Activated naive CD4-positive, alpha-beta T cell treated with anti-CD3 and anti-CD28 coated beads, Interleukin-2, amount 50 U/mL, for 24 hours (primary cell): ENCODE measurements at regions not wholly inside any gene's neighbourhood (a gene's known extent, or its start where the extent isn't known, plus 50 kb on each side); places are given as distances from the start of the nearest gene placed in this dataset.

Experiments
- H3K27ac Mint-ChIP-seq: one replicate; pipeline ENCODE4 v1.8.0; 2021; ENCODE audit warnings: mild to moderate bottlenecking, mixed read lengths
- H3K27me3 Mint-ChIP-seq: one replicate; pipeline ENCODE4 v1.8.0; 2021; ENCODE audit warnings: mixed read lengths
- H3K36me3 Mint-ChIP-seq: one replicate; pipeline ENCODE4 v1.8.0; 2021; ENCODE audit warnings: mixed read lengths
- H3K4me1 Mint-ChIP-seq: one replicate; pipeline ENCODE4 v1.8.0; 2021; ENCODE audit warnings: mixed read lengths
- H3K4me3 Mint-ChIP-seq: one replicate; pipeline ENCODE4 v1.8.0; 2021; ENCODE audit warnings: mild to moderate bottlenecking, mixed read lengths
- H3K9me3 Mint-ChIP-seq: one replicate; pipeline ENCODE4 v1.8.0; 2021; ENCODE audit warnings: mixed read lengths

DNA sequence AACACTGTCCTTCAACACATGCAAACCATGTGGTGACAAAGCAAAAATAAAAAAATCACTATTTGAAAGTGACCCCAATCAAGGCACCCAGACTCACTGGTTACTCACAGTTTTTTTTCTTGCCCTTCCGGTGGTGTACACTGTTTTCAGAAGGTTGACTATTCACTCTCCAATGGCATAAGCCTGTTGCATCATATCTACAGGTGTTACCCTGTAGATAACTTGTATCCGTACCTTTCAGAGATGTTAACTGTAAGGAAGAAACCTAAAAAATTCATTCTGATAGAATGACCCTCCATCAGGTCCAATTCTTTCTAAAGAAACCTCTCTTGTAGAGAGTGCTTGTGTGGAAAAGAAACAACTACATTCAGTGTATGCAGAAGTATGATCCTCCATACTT, 193.6 kb upstream of the RASA1 start:
- Mint-ChIP-seq H3K36me3 (no peaks in the 10 kb centered on the region), H3K27ac (no peak overlapping the region), H3K27me3 (no peaks in the 10 kb centered on the region), H3K9me3 (no peaks in the 10 kb centered on the region), H3K4me3 (no peak overlapping the region), H3K4me1 (peaks cover 31% of the 10 kb centered on the region)

DNA sequence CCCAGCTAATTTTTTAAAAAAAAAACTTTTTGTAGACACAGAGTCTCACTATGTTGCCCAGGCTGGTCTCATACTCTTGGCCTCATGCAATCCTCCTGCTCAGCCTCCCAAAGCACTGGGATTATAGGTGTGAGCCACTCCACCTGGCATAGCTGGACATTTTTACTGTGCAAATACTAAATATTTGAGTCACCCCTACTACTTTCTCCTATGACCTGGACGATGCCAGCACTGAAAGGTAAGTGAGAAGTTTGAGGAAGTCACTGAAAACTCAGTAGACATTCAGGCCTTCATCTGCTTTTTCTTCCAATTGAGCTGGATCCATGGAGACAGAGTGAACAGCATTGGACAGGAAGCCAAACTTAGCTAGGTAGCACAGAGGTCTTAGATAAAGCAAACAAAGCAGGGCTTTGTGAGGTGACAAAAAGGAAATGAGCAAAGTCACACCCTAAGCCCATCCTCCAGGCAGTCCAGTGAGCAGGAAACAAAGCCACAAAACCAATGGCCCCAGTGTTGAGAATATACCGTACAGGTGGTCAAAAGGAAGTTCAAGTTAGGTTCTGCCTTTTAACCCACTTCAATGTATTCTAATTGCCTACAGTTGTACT, 192.6 kb upstream of the RASA1 start:
- Mint-ChIP-seq H3K4me3 (peak overlapping the region; percentile 37), H3K27ac (peak overlapping the region; percentile 69), H3K27me3 (no peaks in the 10 kb centered on the region), H3K4me1 (peaks cover 39% of the 10 kb centered on the region), H3K36me3 (no peaks in the 10 kb centered on the region), H3K9me3 (no peaks in the 10 kb centered on the region)

- H3K4me3 Mint-ChIP-seq: no peak overlapping the region
- no peaks in the 10 kb centered on the region for H3K9me3 Mint-ChIP-seq
- no peak overlapping the region for H3K27ac Mint-ChIP-seq
Measured at GRCh38 chr5:87076411-87076810, 191.3 kb upstream of the RASA1 start.

DNA sequence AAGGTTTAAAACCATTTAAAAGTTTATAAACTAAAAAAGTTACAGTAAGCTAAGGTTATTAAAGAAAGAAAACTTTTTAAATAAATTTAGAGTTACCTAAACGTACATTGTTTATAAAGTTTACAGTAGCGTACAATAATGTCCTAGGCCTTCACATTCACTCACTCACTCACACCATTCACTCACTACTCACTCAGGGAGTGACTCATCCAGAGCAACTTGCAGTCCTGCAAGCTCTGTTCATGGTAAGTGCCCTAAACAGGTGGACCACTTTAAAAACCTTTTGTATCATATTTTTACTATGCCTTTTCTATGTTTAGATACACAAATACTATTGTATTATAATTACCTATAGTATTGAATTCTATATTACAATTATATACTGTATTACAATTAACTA, 190.8 kb upstream of the RASA1 start:
- Mint-ChIP-seq H3K4me1 (peaks cover 54% of the 10 kb centered on the region), H3K27ac (no peak overlapping the region), H3K36me3 (no peaks in the 10 kb centered on the region), H3K27me3 (no peaks in the 10 kb centered on the region), H3K4me3 (no peak overlapping the region), H3K9me3 (no peaks in the 10 kb centered on the region)

More at GRCh38 chr5:87076411-87076810, 191.3 kb upstream of the RASA1 start:
- Mint-ChIP-seq H3K27me3 (no peaks in the 10 kb centered on the region), H3K36me3 (no peaks in the 10 kb centered on the region), H3K4me1 (peaks cover 49% of the 10 kb centered on the region)

DNA sequence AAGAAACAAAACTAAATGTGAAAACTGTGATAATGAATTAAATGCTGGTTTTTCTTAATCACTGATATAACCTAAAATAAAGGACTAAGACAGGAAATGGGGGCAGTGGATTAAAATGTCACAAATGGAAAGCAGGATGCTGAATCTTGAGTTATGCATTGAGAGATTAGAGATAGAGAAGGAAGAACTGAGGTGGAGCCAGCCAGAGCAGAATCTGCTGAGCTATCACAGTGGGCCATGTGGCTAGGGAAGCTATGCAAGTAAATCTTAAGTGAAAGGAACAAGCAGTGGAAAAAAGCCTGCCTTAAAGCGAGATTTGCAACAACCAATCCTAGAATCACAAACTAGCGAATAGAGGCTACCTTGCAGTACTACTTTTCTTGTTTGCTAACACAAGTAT, 188.5 kb upstream of the RASA1 start:
- peaks cover 67% of the 10 kb centered on the region for H3K4me1 Mint-ChIP-seq
- no peaks in the 10 kb centered on the region for H3K9me3 Mint-ChIP-seq
- no peaks in the 10 kb centered on the region for H3K27me3 Mint-ChIP-seq
- H3K27ac Mint-ChIP-seq: no peak overlapping the region
- no peaks in the 10 kb centered on the region for H3K36me3 Mint-ChIP-seq
- no peak overlapping the region for H3K4me3 Mint-ChIP-seq

DNA sequence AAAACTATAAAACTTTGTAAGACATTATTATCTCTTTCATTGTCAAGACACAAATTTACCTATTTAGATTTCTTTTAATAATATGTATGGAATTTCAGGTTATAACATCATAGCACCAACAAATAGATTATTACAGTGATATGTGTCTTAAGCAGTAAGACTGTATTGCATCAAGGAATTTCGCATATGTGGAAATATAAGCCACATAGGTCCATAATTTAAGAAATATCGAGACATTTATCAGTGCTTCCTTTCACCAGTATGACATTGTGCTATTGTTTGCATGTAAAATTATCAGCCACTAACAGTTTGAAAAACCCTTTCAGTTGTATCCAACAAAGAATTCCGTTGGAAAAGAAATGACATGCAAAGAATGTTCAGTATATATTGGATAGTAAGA, 186.7 kb upstream of the RASA1 start:
- Mint-ChIP-seq H3K4me3 (peak overlapping the region; percentile 81), H3K36me3 (no peaks in the 10 kb centered on the region), H3K27ac (no peak overlapping the region), H3K9me3 (no peaks in the 10 kb centered on the region), H3K4me1 (peaks cover 52% of the 10 kb centered on the region), H3K27me3 (no peaks in the 10 kb centered on the region)

- peak overlapping the region; percentile 92 for H3K27ac Mint-ChIP-seq
- H3K27me3 Mint-ChIP-seq: no peaks in the 10 kb centered on the region
- H3K36me3 Mint-ChIP-seq: no peaks in the 10 kb centered on the region
- peak overlapping the region; percentile 81 for H3K4me3 Mint-ChIP-seq
- H3K4me1 Mint-ChIP-seq: peaks cover 51% of the 10 kb centered on the region
- H3K9me3 Mint-ChIP-seq: no peaks in the 10 kb centered on the region
Measured at GRCh38 chr5:87081511-87082372, 185.9 kb upstream of the RASA1 start.

GRCh38 chr5:87094347-87094746, 173.3 kb upstream of the RASA1 start:
- Mint-ChIP-seq H3K27ac (peak overlapping the region; percentile 68), H3K9me3 (no peaks in the 10 kb centered on the region), H3K4me3 (peak overlapping the region; percentile 27)

DNA sequence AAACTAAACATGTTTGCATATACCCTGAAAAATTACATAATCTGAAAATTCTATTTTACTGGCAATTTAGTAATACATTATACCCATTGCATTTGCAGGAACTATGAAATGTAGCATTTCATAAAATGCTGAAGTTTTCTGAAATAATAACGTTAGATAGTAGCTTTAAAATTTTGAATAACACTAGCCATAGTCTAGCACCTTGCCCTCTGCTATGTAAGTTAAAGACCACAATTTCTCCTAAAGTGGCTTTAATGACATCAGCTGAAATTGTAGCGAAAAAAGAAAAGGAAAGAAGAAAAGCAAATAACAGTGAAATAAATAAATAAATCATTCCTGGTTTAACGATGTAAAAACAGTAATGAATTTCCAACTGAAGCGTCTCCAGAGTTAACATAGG, 172.8 kb upstream of the RASA1 start:
- H3K9me3 Mint-ChIP-seq: no peaks in the 10 kb centered on the region

More at GRCh38 chr5:87094347-87094746, 173.3 kb upstream of the RASA1 start:
- Mint-ChIP-seq H3K4me1 (peaks cover 26% of the 10 kb centered on the region), H3K36me3 (no peaks in the 10 kb centered on the region), H3K27me3 (no peaks in the 10 kb centered on the region)

GRCh38 chr5:87095787-87096186, 171.9 kb upstream of the RASA1 start:
- H3K4me3 Mint-ChIP-seq: no peak overlapping the region
- H3K4me1 Mint-ChIP-seq: peaks cover 26% of the 10 kb centered on the region
- no peaks in the 10 kb centered on the region for H3K36me3 Mint-ChIP-seq
- no peaks in the 10 kb centered on the region for H3K27me3 Mint-ChIP-seq
- no peak overlapping the region for H3K27ac Mint-ChIP-seq
- no peaks in the 10 kb centered on the region for H3K9me3 Mint-ChIP-seq

More for the DNA sequence above, 172.8 kb upstream of the RASA1 start:
- Mint-ChIP-seq H3K36me3 (no peaks in the 10 kb centered on the region), H3K4me1 (peaks cover 26% of the 10 kb centered on the region), H3K27ac (no peak overlapping the region), H3K4me3 (no peak overlapping the region), H3K27me3 (no peaks in the 10 kb centered on the region)

- peak overlapping the region; percentile 27 for H3K27ac Mint-ChIP-seq
Measured at GRCh38 chr5:87097664-87098063, 170.0 kb upstream of the RASA1 start.

DNA sequence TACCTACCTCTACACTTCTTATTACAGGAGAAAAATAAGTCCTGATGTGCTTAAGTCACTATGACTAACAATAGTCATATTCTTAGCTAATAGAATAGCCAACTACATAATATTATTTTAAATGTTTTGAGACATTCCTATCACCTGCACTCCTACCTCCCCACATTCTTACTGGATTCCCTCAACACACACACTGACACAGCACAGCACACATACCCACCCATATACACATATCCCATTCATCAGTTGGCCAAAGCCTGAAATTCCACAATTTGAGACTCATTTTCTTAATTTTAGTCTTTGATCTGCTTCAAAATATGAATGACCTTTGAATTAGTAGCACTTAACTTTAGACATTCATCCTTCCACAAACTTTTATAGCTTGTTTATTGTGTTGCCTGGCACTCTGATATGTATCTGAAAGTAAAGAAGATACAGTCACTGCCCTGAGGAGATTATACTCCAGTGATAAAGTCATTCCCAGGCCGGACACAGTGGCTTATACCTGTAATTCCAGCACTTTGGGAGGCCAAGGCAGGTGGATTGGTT, 168.3 kb upstream of the RASA1 start:
- H3K4me3 Mint-ChIP-seq: no peak overlapping the region
- no peak overlapping the region for H3K27ac Mint-ChIP-seq
- H3K4me1 Mint-ChIP-seq: peaks cover 43% of the 10 kb centered on the region

More at GRCh38 chr5:87097664-87098063, 170.0 kb upstream of the RASA1 start:
- Mint-ChIP-seq H3K27me3 (no peaks in the 10 kb centered on the region), H3K9me3 (no peaks in the 10 kb centered on the region), H3K4me3 (no peak overlapping the region), H3K36me3 (no peaks in the 10 kb centered on the region), H3K4me1 (peaks cover 41% of the 10 kb centered on the region)

DNA sequence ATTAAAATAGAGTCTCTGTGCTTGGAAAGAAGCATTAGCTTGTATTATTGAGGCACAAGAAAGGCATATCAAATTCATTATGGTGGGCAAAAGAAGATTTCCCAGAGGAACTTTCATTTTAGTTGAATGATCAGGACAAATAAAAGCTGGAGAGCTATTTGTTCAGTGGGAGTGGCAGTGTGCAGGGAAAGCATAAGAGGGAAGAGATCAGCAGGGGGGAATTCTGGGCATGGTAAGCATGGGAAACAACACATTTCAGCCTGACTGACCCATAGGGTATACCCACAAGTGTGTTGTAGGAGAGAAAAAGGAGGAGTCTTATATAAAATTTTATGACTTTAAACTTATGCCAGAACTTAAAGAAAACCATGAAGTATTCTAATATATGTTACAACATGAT, 167.7 kb upstream of the RASA1 start:
- peaks cover 37% of the 10 kb centered on the region for H3K4me1 Mint-ChIP-seq
- H3K27me3 Mint-ChIP-seq: no peaks in the 10 kb centered on the region
- H3K36me3 Mint-ChIP-seq: no peaks in the 10 kb centered on the region
- H3K27ac Mint-ChIP-seq: no peak overlapping the region
- H3K9me3 Mint-ChIP-seq: no peaks in the 10 kb centered on the region
- no peak overlapping the region for H3K4me3 Mint-ChIP-seq

More for the DNA sequence above, 168.3 kb upstream of the RASA1 start:
- no peaks in the 10 kb centered on the region for H3K27me3 Mint-ChIP-seq
- no peaks in the 10 kb centered on the region for H3K36me3 Mint-ChIP-seq
- no peaks in the 10 kb centered on the region for H3K9me3 Mint-ChIP-seq

GRCh38 chr5:87101321-87101720, 166.4 kb upstream of the RASA1 start:
- H3K27ac Mint-ChIP-seq: no peak overlapping the region
- H3K27me3 Mint-ChIP-seq: no peaks in the 10 kb centered on the region
- H3K4me1 Mint-ChIP-seq: peaks cover 36% of the 10 kb centered on the region
- no peak overlapping the region for H3K4me3 Mint-ChIP-seq
- H3K36me3 Mint-ChIP-seq: peaks cover 5% of the 10 kb centered on the region
- no peaks in the 10 kb centered on the region for H3K9me3 Mint-ChIP-seq

DNA sequence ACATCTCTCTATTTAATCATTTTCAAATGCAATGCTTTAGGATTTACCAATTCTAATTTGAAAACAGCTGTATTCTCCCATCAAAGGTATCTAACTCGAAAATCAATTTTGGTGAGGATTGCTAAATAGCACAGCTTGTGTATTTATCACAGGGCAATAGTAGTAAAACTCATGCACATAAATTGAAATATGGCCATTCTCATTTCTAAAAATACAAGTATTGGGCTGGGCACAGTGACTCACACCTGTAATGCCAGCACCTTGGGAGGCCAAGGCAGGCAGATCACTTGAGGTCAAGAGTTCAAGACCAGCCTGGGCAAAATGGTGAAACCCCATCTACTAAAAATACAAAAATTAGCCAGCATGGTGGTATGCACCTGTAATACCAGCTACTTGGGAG, 164.8 kb upstream of the RASA1 start:
- H3K4me1 Mint-ChIP-seq: peaks cover 30% of the 10 kb centered on the region

More for the DNA sequence above, 164.8 kb upstream of the RASA1 start:
- Mint-ChIP-seq H3K9me3 (no peaks in the 10 kb centered on the region), H3K27ac (no peak overlapping the region), H3K36me3 (peaks cover 5% of the 10 kb centered on the region), H3K4me3 (no peak overlapping the region), H3K27me3 (no peaks in the 10 kb centered on the region)
